ENCODE measurements at regions not wholly inside any gene's neighbourhood (a gene's known extent, or its start where the extent isn't known, plus 50 kb on each side); places are given as distances from the start of the nearest gene placed in this dataset.

- Histone ChIP-seq H3K9me3 (no peaks in the 10 kb centered on the region), H3K27me3 (peaks cover 0 to 85% (median 0%) of the 10 kb centered on the region in 4 donors), H3K27ac (no peak overlapping the region), H3K4me1 (peaks cover 0 to 22% (median 16%) of the 10 kb centered on the region in 3 donors), H3K36me3 (no peaks in the 10 kb centered on the region), H3K4me3 (peak overlapping the region in 3 of 4 donors; percentile 12 to 54 (median 28))
- intact Hi-C loops (cut with DNase I), result no loop called here
- TF ChIP-seq CTCF (IDR thresholded peaks at IDR 0.05), result no peak
- no peak for TF ChIP-seq POLR2A (IDR thresholded peaks at IDR 0.05)
- no peak for DNase-seq
- WGBS, 2 donors, result 9% methylated on average over 13 of the region's 13 CpGs
These were observed 180.6 kb downstream of the FOXA2 start for GRCh38 chr20:22403632-22404361.

- H3K36me3 ChIP-seq, result no peaks in the 10 kb centered on the region
- TF ChIP-seq POLR2A (IDR thresholded peaks at IDR 0.05) (no peak), CTCF (IDR thresholded peaks at IDR 0.05) (no peak)
- DNase-seq, result no peak
- no peak overlapping the region for H3K27ac ChIP-seq
- 15 to 17% methylated on average over 11 to 13 of the region's 13 CpGs for WGBS, 2 donors
- peak overlapping the region in 3 of 4 donors; percentile 12 to 54 (median 28) for H3K4me3 ChIP-seq
- no peaks in the 10 kb centered on the region for H3K9me3 ChIP-seq
- H3K4me1 ChIP-seq, result peaks cover 0 to 22% (median 16%) of the 10 kb centered on the region in 3 donors
- intact Hi-C loops (cut with DNase I), result no loop called here
- peaks cover 0 to 87% (median 0%) of the 10 kb centered on the region in 4 donors for H3K27me3 ChIP-seq
These were observed 181.2 kb downstream of the FOXA2 start for GRCh38 chr20:22403022-22403631.

- intact Hi-C loops (cut with DNase I), result no loop called here
- WGBS, 2 donors, result 66 to 82% methylated on average over 7 of the region's 7 CpGs
- DNase-seq, result no peak
- no peak overlapping the region for H3K4me3 ChIP-seq
- peaks cover 0 to 22% (median 16%) of the 10 kb centered on the region in 3 donors for H3K4me1 ChIP-seq
- no peaks in the 10 kb centered on the region for H3K9me3 ChIP-seq
- no peak overlapping the region for H3K27ac ChIP-seq
- TF ChIP-seq CTCF (IDR thresholded peaks at IDR 0.05) (no peak), POLR2A (IDR thresholded peaks at IDR 0.05) (no peak)
- peaks cover 0 to 83% (median 0%) of the 10 kb centered on the region in 4 donors for H3K27me3 ChIP-seq
- H3K36me3 ChIP-seq, result no peaks in the 10 kb centered on the region
These were observed 181.8 kb downstream of the FOXA2 start for GRCh38 chr20:22402550-22402949.

GRCh38 chr20:22400440-22400839, 183.9 kb downstream of the FOXA2 start:
- no peak for TF ChIP-seq POLR2A (IDR thresholded peaks at IDR 0.05)
- TF ChIP-seq CTCF (IDR thresholded peaks at IDR 0.05), result no peak
- Histone ChIP-seq H3K27ac (no peak overlapping the region), H3K4me3 (no peak overlapping the region), H3K4me1 (peaks cover 0 to 22% (median 16%) of the 10 kb centered on the region in 3 donors), H3K9me3 (no peaks in the 10 kb centered on the region), H3K27me3 (peaks cover 0 to 70% (median 0%) of the 10 kb centered on the region in 4 donors), H3K36me3 (no peaks in the 10 kb centered on the region)
- 82 to 91% methylated on average over 4 of the region's 4 CpGs for WGBS, 2 donors
- no peak for DNase-seq
- intact Hi-C loops (cut with DNase I), result no loop called here

- WGBS, 2 donors, result 50 to 73% methylated on average over 1 of the region's 1 CpG
- intact Hi-C loops (cut with DNase I), result no loop called here
- Histone ChIP-seq H3K27me3 (peaks cover 0 to 46% (median 0%) of the 10 kb centered on the region in 4 donors), H3K9me3 (no peaks in the 10 kb centered on the region), H3K36me3 (no peaks in the 10 kb centered on the region), H3K4me3 (no peak overlapping the region), H3K4me1 (peaks cover 0 to 6% (median 0%) of the 10 kb centered on the region in 3 donors), H3K27ac (no peak overlapping the region)
- TF ChIP-seq POLR2A (IDR thresholded peaks at IDR 0.05) (no peak), CTCF (IDR thresholded peaks at IDR 0.05) (no peak)
- DNase-seq, result no peak
These were observed 189.8 kb downstream of the FOXA2 start for GRCh38 chr20:22394583-22394982.
